Lung (tissue), 11 donors: ENCODE measurements at regions not wholly inside any gene's neighbourhood (a gene's known extent, or its start where the extent isn't known, plus 50 kb on each side); places are given as distances from the start of the nearest gene placed in this dataset.

Experiments used
- ATAC-seq: fragments of 200-7000 bp; cut with Tn5 transposase; one replicate; pipeline ENCODE4 v1.9.1; 2020; ENCODE audit warnings: moderate number of reproducible peaks; ENCODE audit not compliant: insufficient read depth, low FRiP score
- DNase-seq, 3 donors: peaks; one replicate each; pipeline ENCODE4 v3.0.0-alpha.2; 2013 to 2017
- H3K27ac ChIP-seq, 2 donors: one replicate each; pipeline ENCODE4 v1.5.1; 2013; ENCODE audit warnings: mild to moderate bottlenecking in 2 of 2, moderate library complexity in 2 of 2, control low read depth in 1 of 2, inconsistent platforms in 1 of 2, low read depth in 1 of 2, low read length in 1 of 2
- H3K27me3 ChIP-seq, 3 donors: one replicate each; pipeline ENCODE4 v1.5.1; 2013; ENCODE audit warnings: low read length in 2 of 3; ENCODE audit not compliant: control insufficient read depth in 3 of 3, insufficient read depth in 3 of 3
- H3K36me3 ChIP-seq, 4 donors: one replicate each; pipeline ENCODE4 v1.5.1; 2013; ENCODE audit warnings: low read length in 4 of 4, mild to moderate bottlenecking in 1 of 4, moderate library complexity in 1 of 4; ENCODE audit not compliant: control insufficient read depth in 4 of 4, insufficient read depth in 4 of 4
- H3K4me1 ChIP-seq, 5 donors: one replicate each; pipeline ENCODE4 v1.5.1; 2013; ENCODE audit warnings: low read length in 5 of 5, mild to moderate bottlenecking in 2 of 5, moderate library complexity in 1 of 5; ENCODE audit not compliant: control insufficient read depth in 5 of 5, insufficient read depth in 5 of 5
- H3K4me3 ChIP-seq: one replicate; pipeline ENCODE4 v1.5.1; 2013; ENCODE audit warnings: mild to moderate bottlenecking, control low read depth, moderate library complexity
- H3K9ac ChIP-seq, 2 donors: one replicate each; pipeline ENCODE4 v1.5.1; 2013; ENCODE audit warnings: low read length in 2 of 2, control low read depth in 1 of 2; ENCODE audit not compliant: insufficient read depth in 1 of 2
- H3K9me3 ChIP-seq, 4 donors: one replicate each; pipeline ENCODE4 v1.5.1; 2013; ENCODE audit warnings: low read length in 3 of 4, mild to moderate bottlenecking in 1 of 4, moderate library complexity in 1 of 4; ENCODE audit not compliant: control insufficient read depth in 4 of 4, insufficient read depth in 3 of 4
- WGBS, 2 donors: extraction: QIAGEN DNeasy Blood & Tissue Kit; methylation state at CpG; one replicate each; pipeline ENCODE4 v1.1.7; 2013; 5-methylcytosine and 5-hydroxymethylcytosine counted together
- TF ChIP-seq, protein P1 (sequence below): IDR thresholded peaks from 2 replicates; pipeline ENCODE4 v1.5.1; 2012; ENCODE audit warnings: mild to moderate bottlenecking; ENCODE audit errors: control extremely low read depth, extremely low read depth
- donor health status: control.
- donor health status: control.
- donor health status: Bipolar disorder and iron deficiency.
- donor health status: healthy.
- donor health status: DM: yes; HTN: yes; CAD: no.

DNA sequence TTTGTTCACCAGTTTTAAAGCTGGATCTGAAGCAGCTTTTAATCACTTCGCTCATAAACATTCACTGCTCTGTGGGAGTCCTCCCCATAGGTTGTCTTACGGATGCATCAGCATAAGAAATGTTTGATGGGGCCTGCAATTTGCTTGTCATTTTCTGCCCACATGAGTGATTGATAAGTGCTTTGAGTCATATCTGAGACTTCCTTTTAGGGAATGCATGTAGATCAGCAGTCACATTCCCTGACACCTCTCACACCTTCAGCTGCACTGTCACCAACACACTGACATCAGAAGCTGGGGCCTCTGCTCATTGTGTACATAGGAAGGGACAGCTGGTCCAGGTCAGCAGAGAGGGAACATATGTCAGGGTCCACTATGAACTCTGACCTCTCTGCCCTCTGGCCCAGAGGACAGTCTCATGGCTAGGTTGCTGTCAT, 84.1 kb upstream of the SPATA31D4 start:
- no peak overlapping the region for H3K27ac ChIP-seq

DNA sequence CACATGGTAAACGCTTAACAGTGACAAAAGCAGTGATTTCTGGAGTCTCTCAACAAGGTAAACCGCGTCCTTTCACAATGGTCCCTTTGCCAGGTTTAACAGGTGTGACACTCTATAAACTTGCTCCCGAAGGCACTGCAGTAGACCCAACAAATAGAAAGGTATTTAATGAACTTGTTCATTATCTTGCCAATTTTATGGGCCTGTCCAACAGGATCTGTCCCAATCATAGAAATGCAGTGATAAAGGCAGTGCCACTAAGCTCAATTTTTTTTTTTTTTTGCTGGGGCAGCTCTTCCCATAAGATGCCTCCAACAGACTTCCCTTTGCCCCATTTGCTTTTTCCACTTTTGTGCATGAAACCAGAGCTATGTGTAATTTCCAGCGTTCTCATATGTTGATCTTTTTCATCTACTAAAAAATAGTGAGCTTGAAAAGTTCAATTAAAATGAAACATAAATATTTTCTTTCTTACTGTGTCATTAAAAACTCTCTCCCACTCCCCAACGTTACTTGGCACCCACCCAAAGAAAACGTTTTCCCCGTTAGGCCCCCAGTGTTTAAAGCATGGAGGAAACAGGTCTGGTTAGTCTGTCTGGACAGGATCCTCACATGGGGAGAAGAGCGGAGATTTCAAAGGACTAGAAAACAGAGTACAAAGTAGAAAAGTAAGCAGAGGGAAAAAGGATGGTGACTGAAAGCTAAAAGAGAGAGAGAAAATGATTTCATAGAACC, 80.9 kb upstream of the SPATA31D4 start:
- TF ChIP-seq, protein P1, sequence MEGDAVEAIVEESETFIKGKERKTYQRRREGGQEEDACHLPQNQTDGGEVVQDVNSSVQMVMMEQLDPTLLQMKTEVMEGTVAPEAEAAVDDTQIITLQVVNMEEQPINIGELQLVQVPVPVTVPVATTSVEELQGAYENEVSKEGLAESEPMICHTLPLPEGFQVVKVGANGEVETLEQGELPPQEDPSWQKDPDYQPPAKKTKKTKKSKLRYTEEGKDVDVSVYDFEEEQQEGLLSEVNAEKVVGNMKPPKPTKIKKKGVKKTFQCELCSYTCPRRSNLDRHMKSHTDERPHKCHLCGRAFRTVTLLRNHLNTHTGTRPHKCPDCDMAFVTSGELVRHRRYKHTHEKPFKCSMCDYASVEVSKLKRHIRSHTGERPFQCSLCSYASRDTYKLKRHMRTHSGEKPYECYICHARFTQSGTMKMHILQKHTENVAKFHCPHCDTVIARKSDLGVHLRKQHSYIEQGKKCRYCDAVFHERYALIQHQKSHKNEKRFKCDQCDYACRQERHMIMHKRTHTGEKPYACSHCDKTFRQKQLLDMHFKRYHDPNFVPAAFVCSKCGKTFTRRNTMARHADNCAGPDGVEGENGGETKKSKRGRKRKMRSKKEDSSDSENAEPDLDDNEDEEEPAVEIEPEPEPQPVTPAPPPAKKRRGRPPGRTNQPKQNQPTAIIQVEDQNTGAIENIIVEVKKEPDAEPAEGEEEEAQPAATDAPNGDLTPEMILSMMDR: no peak
- Histone ChIP-seq H3K9ac (no peak overlapping the region), H3K4me1 (peaks cover 0 to 6% (median 3%) of the 10 kb centered on the region in 5 donors), H3K9me3 (no peaks in the 10 kb centered on the region), H3K27ac (no peak overlapping the region), H3K27me3 (no peaks in the 10 kb centered on the region), H3K4me3 (no peak overlapping the region), H3K36me3 (no peaks in the 10 kb centered on the region)
- DNase-seq (peak in 1 of 3 donors; percentile 41), ATAC-seq (no peak)
- WGBS, 2 donors: 59 to 60% methylated on average over 9 of the region's 9 CpGs

More for the DNA sequence above, 84.1 kb upstream of the SPATA31D4 start:
- Histone ChIP-seq H3K36me3 (no peaks in the 10 kb centered on the region), H3K9me3 (no peaks in the 10 kb centered on the region), H3K4me1 (peaks cover 0 to 6% (median 0%) of the 10 kb centered on the region in 5 donors), H3K9ac (no peak overlapping the region), H3K4me3 (no peak overlapping the region), H3K27me3 (no peaks in the 10 kb centered on the region)
- ATAC-seq: no peak
- DNase-seq: no peak
- WGBS, 2 donors: 97 to 98% methylated on average over 2 of the region's 2 CpGs
- TF ChIP-seq, protein P1: no peak

DNA sequence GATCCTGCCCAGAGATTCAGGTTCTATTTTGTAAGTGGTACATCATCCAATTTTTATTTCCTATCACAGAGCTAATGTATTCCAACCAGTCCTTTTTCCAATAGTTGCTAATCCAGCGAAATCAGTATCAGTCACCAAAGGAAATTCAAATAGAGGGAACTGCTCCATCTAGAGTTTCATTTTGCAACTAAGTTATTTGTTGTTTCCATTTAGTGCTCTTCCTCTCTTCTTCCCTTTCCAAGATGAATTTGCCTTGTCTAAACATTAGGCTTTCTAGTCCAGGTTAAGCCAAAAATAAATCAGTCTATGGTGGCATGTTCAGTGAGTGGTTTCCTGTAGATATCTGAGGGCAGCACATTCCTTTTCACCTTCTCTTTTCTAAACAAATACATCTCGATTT, 79.8 kb upstream of the SPATA31D4 start:
- ATAC-seq: no peak
- Histone ChIP-seq H3K9ac (no peak overlapping the region), H3K27me3 (no peaks in the 10 kb centered on the region), H3K36me3 (no peaks in the 10 kb centered on the region), H3K27ac (no peak overlapping the region), H3K4me1 (peaks cover 0 to 6% (median 3%) of the 10 kb centered on the region in 5 donors), H3K4me3 (no peak overlapping the region), H3K9me3 (no peaks in the 10 kb centered on the region)
- TF ChIP-seq, protein P1: peak; percentile 9
- DNase-seq: peak in 2 of 3 donors; percentile 66 to 73
- 15 to 20% methylated on average over 2 of the region's 2 CpGs for WGBS, 2 donors
